ENCODE measurements at regions not wholly inside any gene's neighbourhood (a gene's known extent, or its start where the extent isn't known, plus 50 kb on each side); places are given as distances from the start of the nearest gene placed in this dataset.

- H3K36me3 ChIP-seq (replicated peaks) = no peaks in the 10 kb centered on the region
- in situ Hi-C loops (cut with HindIII; ENCODE audit: low pct_ligation_motif_present, low sequenced_read_pairs) = no loop called here
- TF ChIP-seq CTCF (IDR thresholded peaks at IDR 0.05; ENCODE audit: low read depth, low read length, missing control alignments) = no peak
Measured at GRCh38 chr5:81914696-81915095, 57.1 kb upstream of the ATG10 start.

GRCh38 chr5:81912933-81913332 lies 58.9 kb upstream of the ATG10 start:
- in situ Hi-C loops (cut with HindIII; ENCODE audit: low pct_ligation_motif_present, low sequenced_read_pairs) = no loop called here
- no peak overlapping the region for H3K4me3 ChIP-seq (ENCODE audit: low read depth, low read length)
- no peak overlapping the region for H3K27ac ChIP-seq
- no peak for TF ChIP-seq CTCF (IDR thresholded peaks at IDR 0.05; ENCODE audit: low read depth, low read length, missing control alignments)
- no peaks in the 10 kb centered on the region for H3K36me3 ChIP-seq (replicated peaks)
- no peak for DNase-seq
- H3K27me3 ChIP-seq (replicated peaks) = no peaks in the 10 kb centered on the region

More at GRCh38 chr5:81914696-81915095, 57.1 kb upstream of the ATG10 start:
- H3K27ac ChIP-seq = no peak overlapping the region
- H3K4me3 ChIP-seq (ENCODE audit: low read depth, low read length) = no peak overlapping the region
- no peaks in the 10 kb centered on the region for H3K27me3 ChIP-seq (replicated peaks)
- no peak for DNase-seq

- H3K36me3 ChIP-seq (replicated peaks) = no peaks in the 10 kb centered on the region
- in situ Hi-C loops (cut with HindIII; ENCODE audit: low pct_ligation_motif_present, low sequenced_read_pairs) = no loop called here
Measured at GRCh38 chr5:81909677-81910076, 62.1 kb upstream of the ATG10 start.

GRCh38 chr5:81908771-81909170 lies 63.1 kb upstream of the ATG10 start:
- H3K36me3 ChIP-seq (replicated peaks) = no peaks in the 10 kb centered on the region
- no peak for DNase-seq
- in situ Hi-C loops (cut with HindIII; ENCODE audit: low pct_ligation_motif_present, low sequenced_read_pairs) = no loop called here
- no peak overlapping the region for H3K27ac ChIP-seq
- TF ChIP-seq CTCF (IDR thresholded peaks at IDR 0.05; ENCODE audit: low read depth, low read length, missing control alignments) = no peak
- H3K27me3 ChIP-seq (replicated peaks) = no peaks in the 10 kb centered on the region
- no peak overlapping the region for H3K4me3 ChIP-seq (ENCODE audit: low read depth, low read length)

More at GRCh38 chr5:81909677-81910076, 62.1 kb upstream of the ATG10 start:
- H3K27me3 ChIP-seq (replicated peaks) = no peaks in the 10 kb centered on the region
- no peak for DNase-seq
- no peak overlapping the region for H3K27ac ChIP-seq
- TF ChIP-seq CTCF (IDR thresholded peaks at IDR 0.05; ENCODE audit: low read depth, low read length, missing control alignments) = no peak
- no peak overlapping the region for H3K4me3 ChIP-seq (ENCODE audit: low read depth, low read length)

- in situ Hi-C loops (cut with HindIII; ENCODE audit: low pct_ligation_motif_present, low sequenced_read_pairs) = no loop called here
- Histone ChIP-seq H3K27me3 (replicated peaks) (no peaks in the 10 kb centered on the region), H3K27ac (no peak overlapping the region), H3K4me3 (ENCODE audit: low read depth, low read length) (no peak overlapping the region), H3K36me3 (replicated peaks) (no peaks in the 10 kb centered on the region)
- TF ChIP-seq CTCF (IDR thresholded peaks at IDR 0.05; ENCODE audit: low read depth, low read length, missing control alignments) = no peak
- DNase-seq = no peak
Measured at GRCh38 chr5:81908044-81908443, 63.8 kb upstream of the ATG10 start.

- in situ Hi-C loops (cut with HindIII; ENCODE audit: low pct_ligation_motif_present, low sequenced_read_pairs) = no loop called here
- H3K27ac ChIP-seq = no peak overlapping the region
- TF ChIP-seq CTCF (IDR thresholded peaks at IDR 0.05; ENCODE audit: low read depth, low read length, missing control alignments) = no peak
Measured at GRCh38 chr5:81907012-81907635, 64.7 kb upstream of the ATG10 start.

More at GRCh38 chr5:81907012-81907635, 64.7 kb upstream of the ATG10 start:
- no peaks in the 10 kb centered on the region for H3K27me3 ChIP-seq (replicated peaks)
- no peak overlapping the region for H3K4me3 ChIP-seq (ENCODE audit: low read depth, low read length)
- H3K36me3 ChIP-seq (replicated peaks) = no peaks in the 10 kb centered on the region
- DNase-seq = no peak

All from brain microvascular endothelial cell (primary cell).